PFSK-1 (cell line): ENCODE measurements at regions not wholly inside any gene's neighbourhood (a gene's known extent, or its start where the extent isn't known, plus 50 kb on each side); places are given as distances from the start of the nearest gene placed in this dataset.

ENCODE experiments used
- POLR2AphosphoS5 ChIP-seq: IDR thresholded peaks from 2 replicates; pipeline ENCODE4 v1.6.1; 2012; ENCODE audit warnings: low read depth, mild to moderate bottlenecking, control low read depth, low read length, moderate library complexity
- REST ChIP-seq, 2 experiments: IDR thresholded peaks; 2 replicates each; pipeline versions ENCODE4 v1.6.1 to v1.8.0; 2011 to 2012; ENCODE audit warnings: low read depth in 2 of 2, low read length in 2 of 2, control low read depth in 1 of 2, inconsistent platforms in 1 of 2, mild to moderate bottlenecking in 1 of 2, moderate library complexity in 1 of 2; ENCODE audit not compliant: insufficient read depth in 1 of 2
- SIN3A ChIP-seq: IDR thresholded peaks from 2 replicates; pipeline ENCODE4 v1.6.1; 2012; ENCODE audit warnings: mild to moderate bottlenecking, low read length, moderate library complexity, borderline replicate concordance; ENCODE audit not compliant: insufficient read depth
- TAF1 ChIP-seq: IDR thresholded peaks from 2 replicates; pipeline ENCODE4 v1.6.1; 2012; ENCODE audit warnings: low read length, control low read depth, borderline replicate concordance; ENCODE audit not compliant: insufficient read depth

- no peak for TF ChIP-seq POLR2AphosphoS5
- TF ChIP-seq TAF1 = no peak
- no peak for TF ChIP-seq REST (IDR thresholded peaks at IDR 0.05; ENCODE audit: insufficient read depth in 1 of 2, low read depth in 2 of 2, low read length in 2 of 2)
- TF ChIP-seq SIN3A = no peak
These were observed 173.5 kb upstream of the NREP start for GRCh38 chr5:111930449-111930848.
